B cell (primary cell): ENCODE measurements at regions not wholly inside any gene's neighbourhood (a gene's known extent, or its start where the extent isn't known, plus 50 kb on each side); places are given as distances from the start of the nearest gene placed in this dataset.

Source experiments
- ATAC-seq: fragments of 200-7000 bp; cut with Tn5 transposase; one replicate; pipeline ENCODE4 v1.10.0; 2021; ENCODE audit warnings: low read depth, mild to moderate bottlenecking, moderate number of reproducible peaks, moderate library complexity
- CTCF ChIA-PET: fragments of 350-600 bp; sonication (Branson Sonifier 250); formaldehyde crosslinking; loops from one replicate; lab custom pipeline; 2021; ENCODE audit warnings: antibody characterized with exemption, inconsistent platforms; lab: Charles Lee
- POLR2A ChIA-PET: fragments of 350-600 bp; sonication (Branson Sonifier 250); formaldehyde crosslinking; loops from one replicate; lab custom pipeline; 2021; ENCODE audit warnings: antibody characterized with exemption; lab: Charles Lee
- DNase-seq: peaks from one replicate; pipeline ENCODE4 v3.0.0; 2013
- H2AFZ ChIP-seq: 2 replicates; pipeline ENCODE4 v1.6.1; 2012; ENCODE audit warnings: mild to moderate bottlenecking, low read depth, low read length; ENCODE audit not compliant: insufficient read depth, poor library complexity, severe bottlenecking
- H3K27ac ChIP-seq, 2 donors: 1 replicate in 1 of 2; 2 replicates in 1 of 2; pipeline ENCODE4 v1.5.1; 2012 to 2013; ENCODE audit warnings: low read length in 2 of 2, mild to moderate bottlenecking in 2 of 2, moderate library complexity in 1 of 2
- H3K27me3 ChIP-seq, 4 experiments: fragments of 200-600 bp in 1 of 4; sonication (generic) in 1 of 4; replicated peaks in 1 of 4; 1 replicate in 2 of 4; 2 replicates in 2 of 4; pipeline versions ENCODE4 v1.6.1 to v1.7.0; 2013 to 2016; ENCODE audit warnings: low read length in 3 of 4, mild to moderate bottlenecking in 2 of 4, mixed read lengths in 1 of 4, moderate library complexity in 1 of 4; ENCODE audit not compliant: insufficient read depth in 4 of 4, control insufficient read depth in 3 of 4; ENCODE audit errors: control extremely low read depth in 1 of 4
- H3K36me3 ChIP-seq, 2 experiments: replicated peaks in 1 of 2; 1 replicate in 1 of 2; 2 replicates in 1 of 2; pipeline versions ENCODE4 v1.6.1 to v1.7.1; 2013; ENCODE audit warnings: low read length in 1 of 2; ENCODE audit not compliant: insufficient read depth in 2 of 2, control insufficient read depth in 1 of 2; ENCODE audit errors: control extremely low read depth in 1 of 2, extremely low read depth in 1 of 2
- H3K4me1 ChIP-seq, 2 donors: fragments of 200-600 bp in 1 of 2; sonication (generic) in 1 of 2; 1 replicate in 1 of 2; 2 replicates in 1 of 2; pipeline versions ENCODE4 v1.5.1 to v1.6.1; 2013 to 2017; ENCODE audit warnings: low read length in 2 of 2; ENCODE audit not compliant: control insufficient read depth in 2 of 2, insufficient read depth in 2 of 2
- H3K4me2 ChIP-seq: replicated peaks from 2 replicates; pipeline ENCODE3; 2012; ENCODE audit warnings: mild to moderate bottlenecking, low read depth, low read length; ENCODE audit not compliant: poor library complexity, severe bottlenecking
- H3K4me3 ChIP-seq, 5 experiments: fragments of 200-600 bp in 1 of 5; sonication (generic) in 1 of 5; 1 replicate in 3 of 5; 2 replicates in 2 of 5; pipeline versions ENCODE4 v1.5.1 to v1.7.0; 2011 to 2016; ENCODE audit warnings: low read length in 4 of 5, mild to moderate bottlenecking in 4 of 5, low read depth in 2 of 5, control low read depth in 1 of 5, moderate library complexity in 1 of 5; ENCODE audit not compliant: insufficient read depth in 1 of 5; ENCODE audit errors: control extremely low read depth in 1 of 5, extremely low read depth in 1 of 5
- H3K79me2 ChIP-seq: fragments of 200-600 bp; sonication (generic); one replicate; pipeline ENCODE4 v1.6.0; 2016; ENCODE audit warnings: low read length; ENCODE audit not compliant: control insufficient read depth, insufficient read depth
- H3K9ac ChIP-seq: fragments of 200-600 bp; sonication (generic); 2 replicates; pipeline ENCODE4 v1.6.1; 2017; ENCODE audit warnings: mild to moderate bottlenecking, low read length, moderate library complexity
- H3K9me3 ChIP-seq, 3 donors: one replicate each; pipeline versions ENCODE4 v1.6.1 to v1.7.1; 2013; ENCODE audit warnings: low read length in 2 of 3; ENCODE audit not compliant: control insufficient read depth in 2 of 3, insufficient read depth in 1 of 3; ENCODE audit errors: control extremely low read depth in 1 of 3
- H4K20me1 ChIP-seq: 2 replicates; pipeline ENCODE4 v1.6.0; 2012; ENCODE audit warnings: mild to moderate bottlenecking, low read length; ENCODE audit not compliant: insufficient read depth, control insufficient read depth, poor library complexity, severe bottlenecking
- H3K27ac Mint-ChIP-seq: one replicate; pipeline ENCODE4 v1.8.0; 2021; ENCODE audit warnings: mixed read lengths
- H3K27me3 Mint-ChIP-seq: one replicate; pipeline ENCODE4 v1.8.0; 2021; ENCODE audit warnings: mixed read lengths
- H3K4me1 Mint-ChIP-seq: one replicate; pipeline ENCODE4 v1.8.0; 2021; ENCODE audit warnings: mixed read lengths
- H3K4me3 Mint-ChIP-seq: one replicate; pipeline ENCODE4 v1.8.0; 2021; ENCODE audit warnings: mixed read lengths
- H3K9me3 Mint-ChIP-seq: one replicate; pipeline ENCODE4 v1.8.0; 2022; ENCODE audit warnings: mixed read lengths; ENCODE audit not compliant: insufficient read depth
- CTCF ChIP-seq: fragments of 200-600 bp; IDR thresholded peaks from one replicate; pipeline ENCODE4 v1.8.0; 2022; ENCODE audit warnings: antibody characterized with exemption, mild to moderate bottlenecking
- EZH2 ChIP-seq: IDR thresholded peaks from 2 replicates; pipeline ENCODE4 v1.6.1; 2012; ENCODE audit warnings: borderline replicate concordance, low read depth, mild to moderate bottlenecking, moderate library complexity, low read length; ENCODE audit not compliant: insufficient read depth, poor library complexity, severe bottlenecking
- WGBS: methylation state at CpG from one replicate; pipeline ENCODE4 v1.1.5; 2013; ENCODE audit warnings: missing lambda C conversion rate; ENCODE audit not compliant: insufficient coverage; 5-methylcytosine and 5-hydroxymethylcytosine counted together
- intact Hi-C: fragments of 100-400 bp; cut with micrococcal nuclease; formaldehyde crosslinking; loops from one replicate; pipeline ENCODE4 v1.10.0; 2022

- Mint-ChIP-seq H3K27me3 (no peaks in the 10 kb centered on the region), H3K9me3 (peaks cover 4% of the 10 kb centered on the region), H3K4me1 (no peaks in the 10 kb centered on the region), H3K27ac (no peak overlapping the region), H3K4me3 (no peak overlapping the region)
- Histone ChIP-seq H3K9ac (no peak overlapping the region), H3K4me1 (no peaks in the 10 kb centered on the region), H2AFZ (no peak overlapping the region), H3K27me3 (no peaks in the 10 kb centered on the region), H3K36me3 (no peaks in the 10 kb centered on the region), H3K4me3 (no peak overlapping the region), H4K20me1 (no peaks in the 10 kb centered on the region), H3K4me2 (no peak overlapping the region), H3K9me3 (peaks cover 0 to 2% (median 0%) of the 10 kb centered on the region in 3 donors), H3K27ac (no peak overlapping the region), H3K79me2 (no peaks in the 10 kb centered on the region)
- DNase-seq (no peak), ATAC-seq (no peak)
- WGBS: no CpG with 5 or more reads among the region's 1 CpG
- POLR2A ChIA-PET: no interaction called here
- CTCF ChIA-PET: no interaction called here
- intact Hi-C loops: no loop called here
- TF ChIP-seq CTCF (no peak), EZH2 (no peak)
Observed at GRCh38 chr2:137806068-137806805, 158.0 kb upstream of the HNMT start.

GRCh38 chr2:137809252-137809651, 155.0 kb upstream of the HNMT start:
- H3K36me3 ChIP-seq: no peaks in the 10 kb centered on the region
- no peaks in the 10 kb centered on the region for H3K27me3 ChIP-seq
- no peak overlapping the region for H3K4me3 Mint-ChIP-seq
- H2AFZ ChIP-seq: no peak overlapping the region
- H3K27me3 Mint-ChIP-seq: no peaks in the 10 kb centered on the region
- no peak overlapping the region for H3K27ac ChIP-seq
- peaks cover 0 to 2% (median 0%) of the 10 kb centered on the region in 3 donors for H3K9me3 ChIP-seq
- CTCF ChIA-PET: no interaction called here
- H4K20me1 ChIP-seq: no peaks in the 10 kb centered on the region
- H3K9ac ChIP-seq: no peak overlapping the region
- no peak overlapping the region for H3K4me3 ChIP-seq
- TF ChIP-seq EZH2 (no peak), CTCF (no peak)
- DNase-seq (no peak), ATAC-seq (no peak)
- no peak overlapping the region for H3K4me2 ChIP-seq
- POLR2A ChIA-PET: no interaction called here
- intact Hi-C loops: no loop called here
- H3K79me2 ChIP-seq: no peaks in the 10 kb centered on the region
- H3K27ac Mint-ChIP-seq: no peak overlapping the region
- WGBS: no CpG with 5 or more reads among the region's 1 CpG
- no peaks in the 10 kb centered on the region for H3K4me1 Mint-ChIP-seq
- H3K9me3 Mint-ChIP-seq: no peaks in the 10 kb centered on the region
- no peaks in the 10 kb centered on the region for H3K4me1 ChIP-seq
